PC-9 (cell line): ENCODE measurements at regions not wholly inside any gene's neighbourhood (a gene's known extent, or its start where the extent isn't known, plus 50 kb on each side); places are given as distances from the start of the nearest gene placed in this dataset.

Experiments used
- BruUV-seq: library from RNA; stranded (reverse); fragments of 400-500 nt; replicated peaks from 2 replicates; lab custom pipeline; 2021; lab: Mats Ljungman, UMichigan
- CTCF ChIA-PET: fragments of 300-600 bp; sonication (Branson Sonifier 250); formaldehyde crosslinking; loops from one replicate; lab custom pipeline; 2022; ENCODE audit warnings: antibody characterized with exemption; lab: Charles Lee
- POLR2A ChIA-PET: fragments of 300-600 bp; sonication (Branson Sonifier 250); formaldehyde crosslinking; loops from one replicate; lab custom pipeline; 2022; ENCODE audit warnings: antibody characterized with exemption; ENCODE audit not compliant: unreplicated experiment; lab: Charles Lee
- DNase-seq, 2 experiments: peaks; one replicate each; pipeline versions ENCODE4 v3.0.0 to v3.0.0-alpha.2; 2015 to 2022; ENCODE audit warnings: mixed read lengths in 1 of 2
- H2AFZ ChIP-seq: fragments of 200-600 bp; sonication (generic); 2 replicates; pipeline ENCODE4 v1.8.1; 2017; ENCODE audit warnings: antibody characterized with exemption
- H3F3A ChIP-seq: fragments of 200-600 bp; sonication (generic); 2 replicates; pipeline ENCODE4 v1.8.1; 2017; ENCODE audit warnings: antibody characterized with exemption, mild to moderate bottlenecking, low read depth; ENCODE audit not compliant: insufficient read depth
- H3K27ac ChIP-seq: fragments of 200-600 bp; sonication (generic); 2 replicates; pipeline ENCODE4 v1.6.1; 2016; ENCODE audit warnings: mixed run types
- H3K27me3 ChIP-seq: fragments of 200-600 bp; sonication (generic); 2 replicates; pipeline ENCODE4 v1.6.1; 2016; ENCODE audit warnings: low read depth, mixed run types; ENCODE audit not compliant: insufficient read depth
- H3K36me3 ChIP-seq: fragments of 200-600 bp; sonication (generic); 2 replicates; pipeline ENCODE4 v1.6.1; 2016; ENCODE audit warnings: low read depth, mixed run types
- H3K4me1 ChIP-seq: fragments of 200-600 bp; sonication (generic); replicated peaks from 2 replicates; pipeline ENCODE4 v1.6.1; 2016; ENCODE audit warnings: mixed run types; ENCODE audit not compliant: insufficient read depth
- H3K4me2 ChIP-seq: fragments of 200-600 bp; sonication (generic); 2 replicates; pipeline ENCODE4 v1.6.1; 2017; ENCODE audit warnings: mixed run types
- H3K4me3 ChIP-seq: fragments of 200-600 bp; sonication (generic); 2 replicates; pipeline ENCODE4 v1.6.1; 2016; ENCODE audit warnings: mixed run types
- H3K79me2 ChIP-seq: fragments of 200-600 bp; sonication (generic); 2 replicates; pipeline ENCODE4 v1.6.1; 2017; ENCODE audit warnings: low read depth, mixed run types
- H3K9me2 ChIP-seq: fragments of 200-600 bp; sonication (generic); 2 replicates; pipeline ENCODE4 v1.8.1; 2017; ENCODE audit warnings: mild to moderate bottlenecking; ENCODE audit not compliant: insufficient read depth
- H3K9me3 ChIP-seq: fragments of 200-600 bp; sonication (generic); 2 replicates; pipeline ENCODE4 v1.8.1; 2016; ENCODE audit warnings: low read depth; ENCODE audit not compliant: insufficient read depth
- H4K20me1 ChIP-seq: fragments of 200-600 bp; sonication (generic); 2 replicates; pipeline ENCODE4 v1.8.1; 2017; ENCODE audit not compliant: insufficient read depth
- CTCF ChIP-seq: fragments of 200-600 bp; sonication (generic); conservative IDR thresholded peaks from 2 replicates; pipeline ENCODE4 v1.6.1; 2017; ENCODE audit warnings: mixed run types, antibody characterized with exemption, mild to moderate bottlenecking, moderate library complexity
- EZH2 ChIP-seq: fragments of 200-600 bp; sonication (generic); IDR thresholded peaks from 2 replicates; pipeline ENCODE4 v1.8.0; 2017; ENCODE audit warnings: antibody characterized with exemption, low read depth
- intact Hi-C: fragments of 100-400 bp; cut with micrococcal nuclease; formaldehyde crosslinking; loops from one replicate; pipeline ENCODE4 v1.10.0; 2022; ENCODE audit not compliant: unreplicated experiment

GRCh38 chr9:106130374-106130773 lies 436.0 kb downstream of the TMEM38B start:
- H2AFZ ChIP-seq = 0 out of 2 replicates have a peak overlapping the region, but pooled peaks have one; percentile 22
- no peak overlapping the region for H3K4me2 ChIP-seq
- H3K9me3 ChIP-seq = no peaks in the 10 kb centered on the region
- no peak overlapping the region for H3K27ac ChIP-seq
- H3K27me3 ChIP-seq = no peaks in the 10 kb centered on the region
- H3K9me2 ChIP-seq = no peaks in the 10 kb centered on the region
- H3K4me3 ChIP-seq = no peak overlapping the region
- DNase-seq = no peak
- CTCF ChIA-PET = no interaction called here
- no peaks in the 10 kb centered on the region for H3F3A ChIP-seq
- intact Hi-C loops = no loop called here
- TF ChIP-seq CTCF (no peak), EZH2 (no peak)
- H3K79me2 ChIP-seq = no peaks in the 10 kb centered on the region
- H4K20me1 ChIP-seq = no peaks in the 10 kb centered on the region
- no TSS peak for BruUV-seq
- H3K4me1 ChIP-seq = no peaks in the 10 kb centered on the region
- POLR2A ChIA-PET = no interaction called here
- no peaks in the 10 kb centered on the region for H3K36me3 ChIP-seq

DNA sequence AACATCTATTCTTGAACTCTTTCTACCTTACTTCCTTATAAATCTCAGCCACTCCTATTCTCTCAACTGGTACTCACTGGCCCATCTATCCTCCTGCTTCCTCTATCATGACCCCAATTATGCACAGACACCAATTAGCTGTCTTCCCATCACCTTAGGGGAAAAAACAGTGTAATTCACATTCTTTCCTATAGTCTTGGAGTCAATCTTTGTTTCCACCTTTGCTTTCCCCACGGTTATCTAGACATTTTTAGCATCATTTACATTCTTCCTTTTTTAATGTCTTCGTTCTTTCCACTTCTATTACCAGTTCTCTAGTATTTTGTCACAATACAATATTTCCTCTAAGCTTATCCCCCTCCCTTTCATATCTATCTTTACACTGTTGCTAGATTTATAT lies 449.4 kb downstream of the TMEM38B start:
- no TSS peak for BruUV-seq
- no peak for DNase-seq
- no peak overlapping the region for H3K4me3 ChIP-seq

DNA sequence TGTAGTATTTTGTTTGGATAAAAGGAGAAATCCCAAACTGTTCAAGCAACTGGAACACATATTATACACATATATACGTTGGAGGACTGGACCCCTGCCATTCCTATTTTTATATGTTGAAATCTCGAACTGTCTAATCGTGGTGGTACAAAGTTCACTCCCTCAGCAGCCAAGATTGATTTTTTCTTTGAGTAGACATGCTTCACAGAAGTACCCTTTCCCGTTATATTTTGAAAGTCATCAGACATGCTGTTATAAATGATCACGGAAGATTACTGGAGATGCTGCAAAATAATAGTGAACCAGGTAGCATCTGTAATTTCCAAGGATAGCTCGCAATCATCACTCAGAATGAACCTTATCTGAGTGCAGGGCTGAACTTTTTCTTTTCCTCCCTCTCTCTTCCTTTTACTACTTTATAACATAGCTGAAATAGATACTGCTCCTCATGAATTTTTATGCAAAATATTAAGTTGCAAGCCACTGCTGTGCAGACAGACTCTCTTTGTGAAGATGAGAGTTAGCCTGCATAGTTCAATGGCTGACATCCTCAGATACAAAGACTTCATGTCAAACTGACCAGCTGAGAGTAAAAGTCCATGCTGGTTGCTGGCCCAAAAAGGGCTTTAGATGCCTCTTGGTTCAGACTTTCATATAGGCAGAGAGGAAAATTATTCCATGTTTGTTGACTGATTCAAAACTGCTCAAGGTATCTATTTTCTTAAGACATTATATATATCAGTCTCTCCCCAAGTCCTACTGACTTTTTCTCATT lies 451.9 kb downstream of the TMEM38B start:
- no peak overlapping the region for H3K4me3 ChIP-seq
- H3K27ac ChIP-seq = no peak overlapping the region
- H3K36me3 ChIP-seq = no peaks in the 10 kb centered on the region
- H4K20me1 ChIP-seq = no peaks in the 10 kb centered on the region
- no peaks in the 10 kb centered on the region for H3F3A ChIP-seq
- no peak for TF ChIP-seq CTCF
- TF ChIP-seq EZH2 = no peak
- no peaks in the 10 kb centered on the region for H3K4me1 ChIP-seq
- H3K9me3 ChIP-seq = no peaks in the 10 kb centered on the region
- H3K4me2 ChIP-seq = no peak overlapping the region
- H3K27me3 ChIP-seq = no peaks in the 10 kb centered on the region
- no peaks in the 10 kb centered on the region for H3K9me2 ChIP-seq
- intact Hi-C loops = no loop called here
- POLR2A ChIA-PET = no interaction called here
- CTCF ChIA-PET = no interaction called here
- DNase-seq = no peak
- no peak overlapping the region for H2AFZ ChIP-seq
- BruUV-seq = no TSS peak
- no peaks in the 10 kb centered on the region for H3K79me2 ChIP-seq

More for the DNA sequence above, 449.4 kb downstream of the TMEM38B start:
- Histone ChIP-seq H3F3A (no peaks in the 10 kb centered on the region), H3K9me3 (no peaks in the 10 kb centered on the region), H4K20me1 (no peaks in the 10 kb centered on the region), H3K4me2 (no peak overlapping the region), H3K79me2 (no peaks in the 10 kb centered on the region), H3K4me1 (no peaks in the 10 kb centered on the region), H3K27me3 (no peaks in the 10 kb centered on the region), H2AFZ (no peak overlapping the region), H3K9me2 (no peaks in the 10 kb centered on the region), H3K27ac (no peak overlapping the region), H3K36me3 (no peaks in the 10 kb centered on the region)
- TF ChIP-seq EZH2 = no peak
- TF ChIP-seq CTCF = no peak
- POLR2A ChIA-PET = no interaction called here
- intact Hi-C loops = no loop called here
- CTCF ChIA-PET = no interaction called here
